GM19438 (cell line): ENCODE measurements at regions not wholly inside any gene's neighbourhood (a gene's known extent, or its start where the extent isn't known, plus 50 kb on each side); places are given as distances from the start of the nearest gene placed in this dataset.

Experiments used
- ATAC-seq: cut with Tn5 transposase; IDR thresholded peaks from one replicate; pipeline ENCODE4 v1.9.1; 2021; ENCODE audit warnings: low read depth; ENCODE audit not compliant: unreplicated experiment

DNA sequence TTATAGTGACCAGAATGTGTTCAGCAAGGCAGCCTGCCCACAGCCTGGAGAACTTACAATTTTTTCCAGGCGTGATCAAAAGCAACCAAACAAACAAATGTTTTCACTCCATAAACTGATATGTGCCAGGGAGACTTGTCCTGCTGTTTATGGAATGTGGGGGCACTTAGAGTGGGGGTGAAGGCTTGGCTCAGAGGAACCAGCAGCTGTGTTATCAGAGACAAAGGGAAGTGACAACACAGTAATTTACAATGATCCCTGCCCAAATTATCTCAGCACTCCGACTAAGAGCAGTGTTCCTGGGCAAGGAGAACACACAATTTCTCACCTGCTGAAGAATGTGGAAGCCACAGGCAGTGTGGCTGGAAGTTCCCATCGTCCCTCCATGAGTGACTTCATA lies 429.1 kb upstream of the IRX4 start:
- ATAC-seq, result no peak

GRCh38 chr5:2310946-2311345 lies 428.2 kb upstream of the IRX4 start:
- ATAC-seq, result no peak

GRCh38 chr5:2307631-2308030 lies 424.9 kb upstream of the IRX4 start:
- ATAC-seq, result no peak

GRCh38 chr5:2306711-2307110 lies 424.0 kb upstream of the IRX4 start:
- no peak for ATAC-seq

- ATAC-seq, result no peak
These were observed 420.8 kb upstream of the IRX4 start for GRCh38 chr5:2303431-2304100.

DNA sequence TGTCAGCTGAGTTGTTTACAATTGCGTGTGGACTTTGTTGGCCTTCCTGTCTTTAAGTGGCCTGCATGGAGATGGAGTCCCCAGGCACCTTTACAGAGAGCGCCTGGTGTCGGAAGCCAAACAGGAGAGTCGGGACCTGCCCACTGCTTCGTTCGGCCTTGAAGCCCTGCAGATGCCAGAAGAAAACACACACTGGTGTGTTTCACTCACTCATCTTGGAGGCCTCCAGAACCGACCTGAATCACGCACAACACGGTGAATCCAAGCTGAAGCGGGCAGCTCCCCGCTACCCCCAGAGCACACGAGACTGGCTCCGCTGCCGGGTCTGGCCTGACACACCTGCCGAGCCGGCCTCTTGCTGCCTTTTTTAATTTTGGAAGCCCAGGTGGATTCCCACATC lies 419.4 kb upstream of the IRX4 start:
- ATAC-seq, result no peak

- no peak for ATAC-seq
These were observed 418.3 kb upstream of the IRX4 start for GRCh38 chr5:2300861-2301574.

GRCh38 chr5:2300421-2300820 lies 417.7 kb upstream of the IRX4 start:
- no peak for ATAC-seq

DNA sequence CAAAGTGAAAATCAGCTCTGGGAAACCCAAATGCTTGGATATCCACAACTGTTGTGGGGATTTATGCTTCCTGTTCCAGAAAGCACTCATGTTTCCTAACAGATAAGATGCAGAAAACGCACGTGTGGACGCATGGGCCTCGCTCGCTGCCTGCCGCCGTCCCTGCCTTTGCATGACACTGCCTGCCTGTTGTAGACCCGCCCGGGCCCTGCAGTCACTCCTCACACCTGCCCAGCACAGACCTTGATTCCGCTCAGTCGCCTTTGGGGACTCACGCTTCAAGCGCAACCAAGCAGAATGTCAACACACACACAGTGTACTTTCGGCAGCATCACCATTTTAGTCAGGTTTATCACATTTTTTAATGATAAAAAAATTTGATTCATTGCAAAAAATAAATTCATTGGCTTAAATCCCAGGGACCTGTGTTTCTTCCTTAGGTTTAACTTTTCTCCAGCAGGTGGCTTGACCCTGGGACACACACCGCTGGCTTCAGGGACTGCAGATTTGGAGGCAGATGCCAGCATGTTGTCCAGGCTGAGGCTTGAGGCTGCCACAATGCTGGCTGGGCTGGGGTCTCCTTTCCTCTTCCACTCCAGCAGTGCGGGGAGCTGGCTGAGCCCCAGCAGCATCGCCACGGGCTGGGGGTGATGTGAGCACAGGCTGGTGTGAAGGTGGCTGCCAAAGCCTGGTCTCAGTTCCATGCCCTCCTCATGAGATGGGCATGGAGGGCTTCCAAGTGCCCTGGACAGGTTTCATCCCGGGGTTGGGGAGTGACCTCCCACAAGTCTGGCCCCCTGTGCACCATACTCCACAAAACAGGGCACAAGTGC lies 416.9 kb upstream of the IRX4 start:
- no peak for ATAC-seq

- no peak for ATAC-seq
These were observed 416.1 kb upstream of the IRX4 start for GRCh38 chr5:2298781-2299180.

- ATAC-seq, result no peak
These were observed 415.3 kb upstream of the IRX4 start for GRCh38 chr5:2297991-2298390.

- no peak for ATAC-seq
These were observed 412.8 kb upstream of the IRX4 start for GRCh38 chr5:2295476-2295875.

DNA sequence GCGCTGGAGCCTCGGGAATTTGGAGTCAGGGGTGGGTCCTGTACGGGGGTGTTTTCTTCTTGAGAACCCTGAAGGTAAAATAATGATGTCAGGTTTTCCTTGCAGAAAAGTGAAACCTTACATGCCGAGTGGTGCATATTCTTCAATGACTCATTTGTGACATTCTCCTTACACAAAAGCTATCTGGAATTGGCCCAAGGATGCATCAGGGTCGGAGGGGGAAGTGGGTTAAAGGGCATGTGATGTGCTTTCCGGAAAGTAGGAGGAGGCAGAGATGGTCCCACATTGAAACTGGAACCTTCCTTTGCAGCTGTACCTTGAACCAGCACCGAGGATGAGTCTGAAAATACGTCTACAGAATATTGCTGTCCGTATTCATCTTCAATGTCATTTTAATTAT lies 411.2 kb upstream of the IRX4 start:
- ATAC-seq, result no peak

DNA sequence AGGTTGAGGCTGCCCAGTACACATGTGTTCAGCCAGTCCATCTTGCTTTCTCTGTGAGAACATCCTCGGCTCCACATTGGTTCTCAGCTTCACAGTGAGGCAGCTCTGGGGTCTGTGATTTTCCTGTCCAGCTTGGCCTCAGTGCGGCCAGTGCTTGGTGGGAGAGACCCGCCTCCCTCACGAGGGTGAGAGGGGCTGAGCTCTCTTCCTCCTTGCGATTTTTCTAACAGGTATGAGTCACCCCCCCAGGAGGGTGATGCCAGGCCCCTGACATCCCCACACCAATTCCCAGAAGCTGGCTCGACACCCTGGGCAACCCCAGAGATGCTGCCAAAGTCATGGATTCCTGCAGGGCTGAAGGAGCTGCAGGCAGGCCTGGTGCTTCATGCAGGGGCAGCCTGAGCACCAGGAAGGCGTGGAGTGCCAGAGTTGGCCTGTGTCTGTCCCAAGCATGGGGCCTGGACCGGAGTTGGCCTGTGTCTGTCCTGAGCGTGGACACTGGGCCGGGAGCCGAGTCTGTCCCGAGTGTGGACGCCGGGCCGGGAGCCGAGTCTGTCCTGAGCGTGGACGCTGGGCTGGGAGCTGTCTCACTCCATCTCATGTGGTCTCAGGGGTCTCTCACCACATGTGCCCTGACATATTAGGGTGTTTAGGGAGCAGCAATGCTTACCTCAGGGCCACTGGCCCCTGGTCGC lies 408.6 kb upstream of the IRX4 start:
- no peak for ATAC-seq

DNA sequence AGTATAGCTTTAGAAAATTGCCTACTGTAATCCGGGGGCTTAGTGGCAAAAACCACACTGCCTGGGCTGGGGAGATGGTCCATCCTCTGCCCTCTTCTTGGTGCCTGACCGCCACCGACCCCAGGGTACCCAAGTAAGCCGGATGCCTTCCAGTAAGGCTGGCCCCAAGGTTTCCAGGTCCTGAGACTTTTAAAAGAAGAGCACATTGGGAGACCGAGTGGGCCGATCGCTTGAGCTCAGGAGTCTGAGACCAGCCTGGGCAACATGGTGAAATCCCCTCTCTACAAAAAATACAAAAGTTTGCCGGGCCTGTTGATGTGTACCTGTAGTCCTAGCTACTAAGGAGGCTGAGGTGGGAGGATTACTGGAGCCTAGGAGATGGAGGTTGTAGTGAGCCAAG lies 406.7 kb upstream of the IRX4 start:
- no peak for ATAC-seq

DNA sequence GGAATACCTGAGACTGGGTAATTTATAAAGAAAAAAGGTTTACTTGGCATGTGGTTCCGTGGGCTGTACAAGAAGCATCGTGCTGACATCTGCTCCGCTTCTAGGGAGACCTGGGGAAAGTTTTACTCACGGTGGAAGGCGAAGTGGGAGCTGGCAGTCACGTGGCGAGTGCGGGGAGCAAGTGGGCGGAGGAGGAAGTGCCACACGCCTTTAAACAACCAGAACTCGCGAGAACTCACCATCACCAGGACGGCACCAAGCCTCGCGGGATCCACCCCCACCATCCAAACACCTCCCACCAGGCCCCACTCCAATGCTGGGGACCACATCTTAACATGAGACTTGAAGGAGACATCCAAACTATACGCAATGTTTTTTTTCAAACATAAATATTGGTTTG lies 406.2 kb upstream of the IRX4 start:
- no peak for ATAC-seq

- ATAC-seq, result no peak
These were observed 405.7 kb upstream of the IRX4 start for GRCh38 chr5:2288466-2288865.

- no peak for ATAC-seq
These were observed 403.5 kb upstream of the IRX4 start for GRCh38 chr5:2286250-2286649.

DNA sequence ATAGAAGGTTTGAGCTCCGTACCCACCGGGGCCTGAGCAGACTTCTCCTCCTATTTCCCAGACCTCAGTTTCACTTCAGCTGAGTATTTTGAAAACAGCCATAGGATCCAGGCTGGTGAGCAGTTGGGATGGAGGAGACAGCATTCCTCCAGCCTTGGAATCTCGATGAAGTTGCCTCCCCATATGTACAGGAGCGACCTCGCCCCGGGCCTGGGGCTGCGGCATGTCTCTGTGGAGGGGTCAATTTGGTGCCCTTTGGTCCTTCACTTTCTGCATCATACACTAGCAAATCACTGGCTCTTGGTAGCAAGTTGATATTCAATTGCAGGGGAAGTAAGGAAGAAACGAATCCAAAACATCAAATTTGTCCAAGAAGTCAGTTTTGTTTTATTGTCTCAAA lies 402.0 kb upstream of the IRX4 start:
- ATAC-seq, result no peak

DNA sequence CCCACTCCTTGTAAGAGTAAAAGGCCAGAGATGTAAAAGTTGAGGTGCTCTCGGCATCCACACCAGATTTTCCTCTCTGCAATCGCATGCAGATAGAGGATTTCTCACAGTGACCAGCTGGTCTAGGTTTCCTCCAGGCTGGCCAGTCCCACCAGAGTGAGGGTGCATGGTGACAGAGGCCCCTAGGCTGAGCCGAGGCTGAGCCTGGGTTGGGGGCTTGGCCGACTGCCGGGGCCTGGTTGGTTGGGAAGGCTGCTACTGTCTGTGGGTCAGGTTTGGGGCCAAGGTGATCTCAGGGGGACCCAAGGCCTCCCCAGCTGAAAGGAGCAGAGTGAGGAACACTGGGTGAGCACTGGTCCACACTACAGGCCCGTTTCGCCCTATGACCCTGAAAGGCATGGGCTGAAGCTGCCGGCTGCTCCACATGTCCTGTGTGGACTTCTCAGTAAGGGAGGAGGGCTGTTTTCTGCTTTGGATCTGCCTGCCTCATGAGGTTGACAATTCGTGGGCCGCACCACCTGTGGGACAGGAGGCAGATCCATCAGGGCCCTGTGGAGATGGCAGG lies 400.8 kb upstream of the IRX4 start:
- ATAC-seq, result no peak

DNA sequence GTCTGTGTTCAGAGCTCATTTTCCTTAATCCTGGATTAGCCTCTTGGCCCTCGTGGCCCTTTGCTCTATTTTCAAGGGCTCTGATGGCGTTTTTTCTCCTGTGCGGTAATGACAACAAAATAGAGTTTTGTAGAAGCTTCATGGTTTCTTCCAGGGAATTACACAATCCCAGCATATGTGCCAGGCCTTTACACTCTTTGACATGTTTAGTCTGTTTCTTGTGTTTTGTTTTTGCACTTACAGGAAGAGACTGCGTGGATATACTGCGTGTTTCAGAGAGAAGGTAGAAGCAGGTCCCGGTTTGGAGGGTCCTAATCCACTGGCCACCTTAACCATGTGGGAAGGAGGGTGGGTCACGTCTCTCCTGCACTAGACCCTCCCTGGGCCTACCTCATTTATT lies 400.2 kb upstream of the IRX4 start:
- no peak for ATAC-seq
